Non-pigmented ciliary epithelial cell (primary cell): ENCODE measurements at regions not wholly inside any gene's neighbourhood (a gene's known extent, or its start where the extent isn't known, plus 50 kb on each side); places are given as distances from the start of the nearest gene placed in this dataset.

ENCODE experiments used
- DNase-seq: peaks from one replicate; pipeline ENCODE4 v3.0.0-alpha.2; 2010; ENCODE audit warnings: low read depth

- no peak for DNase-seq
Observed at GRCh38 chr14:29278301-29279263, 512.0 kb downstream of the FOXG1 start.

DNA sequence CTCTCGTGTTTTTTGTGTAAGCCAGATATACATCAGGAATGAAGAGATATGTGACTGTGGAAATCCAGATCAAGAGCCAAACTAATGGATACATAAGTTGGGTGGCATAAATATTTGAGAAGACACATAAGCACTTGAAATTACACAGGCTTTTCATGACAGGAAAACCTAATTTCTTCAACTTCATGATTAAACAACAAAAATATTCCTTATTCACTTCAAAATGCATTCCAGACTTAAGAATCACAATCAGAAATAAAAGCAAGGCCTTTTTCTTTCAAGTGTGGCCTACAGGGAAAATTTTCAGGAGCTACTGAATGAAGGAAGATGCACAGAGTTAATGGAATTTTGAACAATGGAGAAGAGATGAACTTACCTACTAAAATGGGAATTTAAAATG lies 515.6 kb downstream of the FOXG1 start:
- no peak for DNase-seq

DNA sequence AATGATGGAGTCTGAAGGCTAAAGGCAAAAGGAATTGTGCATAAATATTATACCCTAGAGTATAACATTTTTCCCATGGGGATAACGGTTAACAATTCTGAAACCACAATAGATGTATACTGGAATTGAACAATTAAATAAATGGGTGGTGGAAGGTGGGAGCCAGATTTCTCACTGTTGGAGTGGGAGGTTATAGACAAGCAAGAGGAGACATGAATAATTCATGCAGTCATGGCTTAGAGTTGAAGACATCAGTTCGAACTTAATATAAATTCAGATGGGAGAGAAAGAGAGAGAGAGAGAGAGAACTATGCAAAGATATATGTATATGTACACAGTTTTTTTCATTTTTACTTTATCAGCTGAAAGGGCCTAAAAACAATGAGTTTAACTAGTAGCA lies 523.9 kb downstream of the FOXG1 start:
- DNase-seq, result no peak

DNA sequence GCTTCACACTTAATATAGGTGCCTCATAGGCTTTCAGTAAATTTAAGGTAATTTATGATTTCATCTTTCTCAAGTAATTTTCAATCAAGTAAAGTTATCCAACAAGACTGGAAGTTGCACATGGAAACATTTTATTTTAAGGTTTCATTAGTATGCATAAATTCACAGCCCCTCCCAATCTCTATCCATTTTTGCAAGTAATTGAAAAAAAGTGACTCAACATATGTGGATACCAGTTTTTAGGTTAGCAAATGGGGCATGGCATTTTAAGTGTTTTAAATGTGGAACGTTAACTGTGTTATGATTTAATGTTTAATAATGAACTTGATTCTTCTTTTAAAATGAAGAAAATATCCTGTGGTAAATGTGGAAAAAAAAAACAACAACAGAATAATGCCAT lies 532.8 kb downstream of the FOXG1 start:
- no peak for DNase-seq

GRCh38 chr14:29301571-29301970 lies 535.0 kb downstream of the FOXG1 start:
- no peak for DNase-seq

- DNase-seq, result no peak
Observed at GRCh38 chr14:29310210-29310609, 543.6 kb downstream of the FOXG1 start.

DNA sequence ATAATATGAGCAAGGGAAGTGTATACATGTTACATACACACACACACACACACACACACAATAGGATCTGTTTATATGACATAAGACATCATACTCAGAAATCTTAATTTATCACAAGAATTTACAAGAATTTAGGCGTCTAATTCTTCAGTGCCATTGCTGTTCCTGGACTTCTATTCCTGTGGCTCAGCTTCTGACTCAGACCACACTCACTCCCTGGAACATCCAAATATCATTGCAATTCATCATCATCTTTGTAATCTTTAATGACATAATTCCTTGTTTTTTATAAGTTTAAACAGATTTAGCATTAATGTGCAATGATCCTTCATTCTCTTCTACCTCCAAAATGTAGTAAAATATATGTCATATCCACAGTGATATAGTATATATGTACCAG lies 544.2 kb downstream of the FOXG1 start:
- DNase-seq, result peak; percentile 76

GRCh38 chr14:29311983-29312382 lies 545.4 kb downstream of the FOXG1 start:
- DNase-seq, result peak; percentile 37

GRCh38 chr14:29316936-29317335 lies 550.3 kb downstream of the FOXG1 start:
- DNase-seq, result no peak

GRCh38 chr14:29317423-29317822 lies 550.8 kb downstream of the FOXG1 start:
- no peak for DNase-seq

DNA sequence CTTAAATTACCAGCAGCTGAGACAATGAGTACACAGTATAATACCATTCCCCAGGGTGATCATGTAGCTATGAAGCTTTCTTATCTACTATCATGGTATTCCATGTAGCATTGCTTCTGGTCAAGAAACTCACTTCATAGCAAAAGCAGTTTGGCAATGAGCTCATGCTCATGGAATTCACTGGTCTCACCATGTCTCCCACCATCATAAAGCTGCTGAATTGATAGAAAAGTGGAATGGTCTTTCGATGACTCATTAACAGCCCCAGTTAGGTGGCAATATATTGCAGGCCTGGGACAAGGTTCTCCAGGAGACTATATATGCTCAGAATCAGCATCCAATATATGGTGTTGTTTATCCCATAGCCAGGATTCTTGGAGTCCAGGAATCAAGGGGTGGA lies 553.7 kb downstream of the FOXG1 start:
- DNase-seq, result peak; percentile 69

- peak; percentile 89 for DNase-seq
Observed at GRCh38 chr14:29321646-29322045, 555.1 kb downstream of the FOXG1 start.

DNA sequence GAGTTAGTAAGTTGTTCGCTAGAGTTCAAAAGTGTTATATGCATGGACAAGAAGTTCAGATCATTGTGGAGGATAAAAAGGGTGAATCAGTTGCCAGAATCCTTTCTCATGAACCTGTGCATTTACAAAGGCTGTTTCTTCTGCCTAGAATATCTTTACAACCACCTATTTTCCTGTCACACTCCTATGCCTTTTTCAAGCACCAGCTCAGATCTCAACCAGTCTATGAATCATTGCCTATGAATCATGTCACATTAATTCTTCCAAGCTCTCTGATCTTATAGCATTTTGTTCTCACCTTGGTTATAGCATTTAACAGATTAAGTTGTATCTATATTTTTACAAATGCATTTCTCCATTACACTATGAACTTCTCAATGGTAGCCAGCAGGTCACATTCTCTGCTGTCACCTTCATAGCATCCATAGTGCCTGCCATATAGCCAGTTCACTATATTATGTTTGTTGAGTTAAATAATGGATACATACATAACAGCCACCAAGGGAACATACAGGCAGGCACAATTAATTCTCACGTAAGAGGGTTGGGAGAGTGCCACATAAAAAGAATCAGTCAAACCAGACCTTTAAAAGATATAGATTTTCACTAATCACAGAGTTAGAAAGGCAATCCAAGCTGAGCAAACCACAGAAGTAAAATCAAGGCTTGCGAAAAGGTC lies 573.0 kb downstream of the FOXG1 start:
- DNase-seq, result peak; percentile 22

DNA sequence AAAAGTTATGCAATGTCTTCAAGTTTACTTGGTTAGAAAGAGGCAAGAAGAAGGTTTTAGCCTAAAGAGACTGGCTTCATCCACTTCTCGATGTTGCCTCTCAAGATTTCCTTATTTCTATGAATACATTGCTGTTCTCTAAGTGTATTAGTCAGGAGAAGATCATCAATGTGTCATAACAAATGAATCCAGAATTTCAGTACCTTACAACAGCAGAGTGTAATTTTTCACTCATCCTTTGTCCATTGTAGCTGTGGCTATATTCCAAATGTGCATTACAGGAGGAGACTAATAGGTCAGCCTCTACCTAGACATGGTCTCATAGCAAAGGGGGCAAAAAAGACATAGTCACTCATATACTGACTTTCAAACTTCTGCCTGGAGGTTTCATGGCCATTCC lies 579.1 kb downstream of the PRKD1 start:
- DNase-seq, result no peak

DNA sequence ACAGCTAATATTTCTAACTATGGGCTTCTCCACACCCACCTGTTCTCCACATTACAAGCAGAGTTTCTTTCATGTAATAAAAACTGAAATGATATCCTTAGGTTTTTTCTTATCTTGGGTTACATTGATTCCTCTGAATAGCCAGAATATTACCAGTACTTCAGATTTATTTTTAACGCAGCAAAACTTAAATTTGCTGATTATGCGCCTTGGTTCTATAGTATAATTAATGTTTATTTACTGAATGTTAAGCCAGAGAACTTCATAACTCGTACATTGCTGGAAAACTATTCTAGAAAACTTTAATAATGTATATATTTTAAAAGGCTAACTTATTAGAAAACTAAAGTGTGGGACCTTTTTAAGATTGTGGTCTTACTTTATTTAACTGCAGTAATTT lies 577.2 kb downstream of the PRKD1 start:
- DNase-seq, result no peak

GRCh38 chr14:29351996-29352705 lies 575.5 kb downstream of the PRKD1 start:
- no peak for DNase-seq

DNA sequence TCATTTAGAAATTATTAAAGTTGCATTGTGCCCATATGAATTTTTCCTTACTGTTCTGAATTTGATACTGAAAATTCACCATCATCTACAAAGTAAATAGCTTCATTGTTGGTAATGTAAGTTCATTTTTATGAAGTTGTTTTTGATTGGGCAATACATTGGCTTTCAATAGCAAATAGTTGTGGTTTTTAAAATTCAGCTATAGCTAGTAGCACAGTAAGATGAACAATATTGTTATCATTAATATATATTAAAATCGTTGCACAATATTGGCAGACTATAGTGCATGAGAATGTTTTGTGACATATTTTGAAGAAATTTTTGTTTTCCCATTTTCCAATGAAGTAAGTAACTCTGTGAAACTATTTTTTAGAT lies 575.0 kb downstream of the PRKD1 start:
- no peak for DNase-seq

DNA sequence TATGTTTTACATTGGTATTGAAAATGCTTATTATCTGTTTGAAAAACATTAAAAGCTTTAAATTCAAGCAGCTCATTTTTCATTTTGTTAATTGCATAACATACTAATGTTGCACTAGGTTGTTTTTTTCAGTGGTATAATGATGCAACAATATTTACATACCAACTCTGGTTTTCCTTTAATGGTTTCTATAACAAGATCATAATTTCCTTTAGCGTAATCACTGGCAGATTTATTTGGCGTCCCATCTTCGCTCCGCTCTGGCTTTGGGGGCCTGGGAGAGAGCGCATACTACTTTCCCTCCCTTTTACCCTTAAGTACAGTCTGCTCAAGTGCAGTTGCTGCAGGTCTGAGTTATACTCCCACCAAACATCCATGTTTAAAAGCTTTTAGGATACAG lies 574.1 kb downstream of the PRKD1 start:
- no peak for DNase-seq

GRCh38 chr14:29354486-29354885 lies 573.2 kb downstream of the PRKD1 start:
- DNase-seq, result no peak

- no peak for DNase-seq
Observed at GRCh38 chr14:29355331-29355730, 572.3 kb downstream of the PRKD1 start.

- DNase-seq, result no peak
Observed at GRCh38 chr14:29355846-29356245, 571.8 kb downstream of the PRKD1 start.

DNA sequence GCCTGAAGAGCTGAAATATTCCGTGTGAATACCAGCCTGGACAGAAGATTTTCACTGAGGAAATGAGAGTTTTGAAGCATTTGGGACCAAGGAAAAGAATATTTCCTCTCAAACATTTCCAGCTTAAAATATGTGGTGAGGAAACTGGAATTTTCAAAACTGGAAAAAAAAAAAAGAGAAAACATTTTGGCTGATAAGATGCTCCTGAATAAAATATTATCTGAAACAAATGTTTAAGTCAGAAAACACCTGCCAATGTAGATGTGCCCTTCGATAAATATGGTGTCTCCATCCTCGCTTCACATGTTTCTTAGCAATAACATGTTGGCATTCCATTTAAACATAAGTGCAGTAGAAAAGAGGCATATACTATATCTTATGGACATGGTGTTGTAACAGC lies 567.0 kb downstream of the PRKD1 start:
- no peak for DNase-seq

GRCh38 chr14:29370024-29370423 lies 557.6 kb downstream of the PRKD1 start:
- no peak for DNase-seq
